Glomerular visceral epithelial cell (primary cell): ENCODE measurements at regions not wholly inside any gene's neighbourhood (a gene's known extent, or its start where the extent isn't known, plus 50 kb on each side); places are given as distances from the start of the nearest gene placed in this dataset.

Experiments
- DNase-seq: peaks from one replicate; pipeline ENCODE4 v3.0.0-alpha.2; 2016; ENCODE audit errors: extremely low spot score

DNA sequence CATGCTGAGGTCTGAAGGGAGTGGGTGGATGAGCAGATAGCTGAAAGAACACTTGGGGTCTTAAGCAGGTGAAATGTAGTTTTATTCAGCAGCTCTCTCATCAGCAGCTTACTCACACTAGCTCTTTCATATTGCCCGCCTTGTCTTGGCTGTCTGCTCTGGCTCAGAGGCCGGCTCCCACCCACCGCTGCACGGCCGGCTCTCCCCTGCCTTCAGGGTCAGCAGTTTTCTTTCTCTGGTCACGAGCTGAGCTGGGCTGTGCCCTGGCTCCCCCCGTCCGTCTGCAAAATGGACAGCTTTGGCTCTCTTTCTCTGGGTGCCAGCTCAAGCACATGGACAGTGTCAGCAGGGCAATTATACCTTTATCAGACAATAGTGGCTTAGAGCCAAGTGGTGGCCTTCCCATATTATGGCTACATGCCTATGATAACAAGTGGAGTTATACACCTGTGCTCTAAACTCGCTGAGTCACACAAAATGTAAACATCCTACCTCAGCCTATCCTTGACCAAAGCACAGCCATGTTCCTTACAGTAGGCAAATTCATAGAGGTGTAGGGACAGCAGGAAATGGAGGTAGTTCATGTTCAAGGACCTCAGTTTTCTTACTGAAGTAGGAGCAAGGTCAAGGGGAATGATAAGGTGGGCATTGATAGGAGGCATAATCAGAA is 224.8 kb downstream of the SOCS6 start:
- DNase-seq = no peak

DNA sequence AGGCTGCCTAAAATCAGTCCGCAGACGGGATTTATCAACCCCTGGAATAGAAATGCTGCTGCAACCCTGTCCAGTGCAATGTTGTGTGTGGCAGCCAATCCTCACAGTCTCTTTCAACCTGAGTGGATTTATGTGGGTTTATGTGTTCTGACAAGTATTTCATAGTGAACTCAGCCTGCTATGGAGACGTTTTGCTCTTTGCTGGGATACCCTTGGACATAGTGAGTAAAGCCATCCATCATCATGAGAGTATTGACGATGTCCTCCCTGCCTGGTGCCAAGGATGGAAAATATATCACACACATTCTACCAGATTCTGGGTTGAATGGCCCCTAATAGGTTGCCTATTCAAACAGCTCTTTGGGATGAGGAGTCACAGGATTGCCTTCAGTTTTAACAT is 219.1 kb downstream of the SOCS6 start:
- no peak for DNase-seq

DNA sequence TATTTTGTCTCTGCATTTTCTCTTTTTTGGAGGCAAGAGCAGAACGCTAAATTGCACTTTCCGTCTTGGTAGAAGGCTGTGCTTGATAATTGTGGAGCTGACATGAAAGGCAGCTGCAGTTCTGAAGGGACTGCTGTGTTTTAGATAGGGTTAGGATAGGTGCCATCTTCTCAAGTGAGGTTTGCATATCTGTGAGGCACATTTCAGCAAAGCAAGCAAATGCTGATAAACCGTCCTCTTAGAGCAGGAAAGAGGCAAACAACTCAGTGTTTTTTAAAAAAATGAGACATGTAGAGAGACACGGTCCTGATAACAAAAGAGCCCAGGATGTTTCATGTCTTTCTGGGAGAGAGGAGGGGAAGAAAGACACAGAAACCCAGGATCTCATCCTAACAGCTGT is 217.7 kb downstream of the SOCS6 start:
- DNase-seq = no peak

DNA sequence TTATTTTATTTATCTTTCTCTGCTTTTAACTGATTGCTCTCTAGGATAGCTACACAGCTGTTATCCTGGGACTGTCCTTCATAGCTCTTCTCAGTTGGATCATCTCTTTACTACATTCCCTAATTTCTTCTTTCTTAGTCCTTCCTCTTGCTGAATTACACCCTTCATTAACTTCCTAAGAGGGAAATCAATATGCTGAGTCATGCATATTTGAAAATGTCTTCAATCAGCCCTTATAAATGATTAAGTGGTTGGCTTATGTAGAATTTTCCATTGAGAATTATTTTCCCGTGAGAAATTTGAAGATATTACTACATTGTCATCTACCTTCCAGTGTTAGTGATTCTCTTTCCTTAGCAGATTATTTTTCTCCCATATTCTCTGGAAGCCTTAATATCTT is 214.2 kb downstream of the SOCS6 start:
- no peak for DNase-seq

DNA sequence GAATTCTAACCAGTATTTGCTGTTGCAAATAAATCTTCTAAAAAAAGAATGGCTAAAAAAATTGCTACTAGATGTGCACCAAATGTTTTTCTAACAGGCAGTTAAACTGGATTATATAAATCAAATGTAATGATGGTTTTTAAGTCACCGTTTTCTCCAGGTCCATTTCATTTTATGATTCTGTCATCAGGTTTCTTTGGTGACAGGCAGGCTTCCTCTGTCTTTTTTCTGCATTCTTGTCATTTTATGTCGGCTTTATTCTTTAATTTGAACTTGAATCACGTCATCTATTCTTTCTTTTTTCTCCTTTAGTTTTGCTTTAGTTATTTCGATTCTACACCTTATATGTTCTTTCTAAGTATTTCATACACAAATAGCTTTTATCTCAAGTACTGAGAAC is 212.5 kb downstream of the SOCS6 start:
- DNase-seq = no peak

DNA sequence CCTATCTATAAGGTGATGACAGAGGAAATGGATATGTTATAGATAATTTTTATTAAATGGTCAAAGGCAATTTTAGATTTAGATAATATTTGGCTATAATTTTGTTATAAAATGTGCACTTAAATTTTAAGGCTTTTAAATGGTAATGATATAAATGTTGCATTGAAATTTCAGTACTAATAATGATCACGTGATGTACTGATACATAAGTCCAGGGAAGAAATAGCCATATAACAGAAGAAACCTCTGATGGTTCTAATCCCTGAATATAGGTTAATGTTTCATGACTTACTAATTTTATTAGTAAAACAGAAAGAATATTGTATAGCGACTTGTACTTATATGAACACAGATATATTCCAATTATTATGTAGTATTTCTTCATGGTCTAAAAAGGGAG is 211.9 kb downstream of the SOCS6 start:
- no peak for DNase-seq

- DNase-seq = no peak
Observed at GRCh38 chr18:70499218-70499691, 210.4 kb downstream of the SOCS6 start.

GRCh38 chr18:70496353-70497294 is 207.8 kb downstream of the SOCS6 start:
- no peak for DNase-seq

DNA sequence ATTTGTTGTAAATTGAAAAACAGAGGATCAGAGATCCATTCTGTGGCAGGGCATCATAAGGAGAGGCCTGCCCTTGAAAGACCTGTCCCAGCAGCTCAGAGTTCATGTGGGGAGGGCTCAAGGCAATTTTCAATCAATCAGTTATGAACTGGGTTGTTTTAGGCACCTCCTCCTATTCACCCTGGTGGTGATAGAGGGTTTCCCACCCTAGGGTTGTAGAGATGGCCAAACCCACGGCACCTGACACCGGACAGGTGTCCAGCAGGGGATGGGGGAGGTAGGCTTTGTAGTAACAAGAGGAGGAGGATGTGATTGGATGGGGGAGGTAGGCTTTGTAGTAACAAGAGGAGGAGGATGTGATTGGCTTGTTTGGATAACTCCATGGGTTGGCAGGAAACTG is 205.7 kb downstream of the SOCS6 start:
- DNase-seq = no peak

DNA sequence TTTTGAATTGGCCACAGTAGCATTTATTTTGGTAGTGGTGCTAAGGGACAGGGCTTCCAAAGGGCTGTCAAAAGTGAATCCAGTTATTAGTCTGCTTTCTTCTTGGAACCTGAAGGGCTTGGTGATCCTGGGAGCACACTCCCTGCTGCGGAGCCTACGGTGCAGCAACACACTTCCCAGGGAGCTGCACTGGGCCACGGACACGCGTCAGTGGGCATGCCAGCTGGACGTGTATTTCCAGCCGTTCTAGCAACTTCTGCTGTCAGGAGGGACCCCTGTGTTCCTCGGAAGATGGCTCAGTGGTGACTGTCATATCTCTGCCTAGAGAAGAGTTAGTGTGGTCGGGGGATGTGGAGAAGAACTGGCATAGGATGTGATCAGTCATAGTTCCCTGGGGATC is 204.6 kb downstream of the SOCS6 start:
- DNase-seq = no peak

- peak; percentile 44 for DNase-seq
Observed at GRCh38 chr18:70491734-70492348, 203.0 kb downstream of the SOCS6 start.

- peak; percentile 59 for DNase-seq
Observed at GRCh38 chr18:70489986-70490933, 201.4 kb downstream of the SOCS6 start.

GRCh38 chr18:70489571-70489970 is 200.7 kb downstream of the SOCS6 start:
- no peak for DNase-seq

DNA sequence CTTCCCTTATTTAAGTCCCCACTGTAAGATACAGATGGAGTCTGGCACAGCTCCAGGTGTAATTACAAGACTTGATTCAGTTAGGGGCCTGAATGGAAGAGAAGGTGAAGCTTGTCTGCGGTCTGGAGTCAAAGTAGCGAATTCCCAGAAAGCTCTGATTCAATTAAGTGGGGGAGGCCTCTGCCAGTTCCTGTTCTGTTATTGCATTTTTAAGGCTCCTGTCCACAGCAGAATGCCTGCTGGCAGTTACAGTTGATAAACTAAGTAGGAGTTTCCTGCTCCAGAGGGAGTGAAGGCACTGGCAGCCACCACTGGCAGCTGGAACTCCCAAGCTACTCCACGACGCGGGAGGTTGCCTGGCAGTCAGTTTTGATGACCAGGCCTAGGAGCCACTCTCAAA is 181.1 kb downstream of the SOCS6 start:
- no peak for DNase-seq

DNA sequence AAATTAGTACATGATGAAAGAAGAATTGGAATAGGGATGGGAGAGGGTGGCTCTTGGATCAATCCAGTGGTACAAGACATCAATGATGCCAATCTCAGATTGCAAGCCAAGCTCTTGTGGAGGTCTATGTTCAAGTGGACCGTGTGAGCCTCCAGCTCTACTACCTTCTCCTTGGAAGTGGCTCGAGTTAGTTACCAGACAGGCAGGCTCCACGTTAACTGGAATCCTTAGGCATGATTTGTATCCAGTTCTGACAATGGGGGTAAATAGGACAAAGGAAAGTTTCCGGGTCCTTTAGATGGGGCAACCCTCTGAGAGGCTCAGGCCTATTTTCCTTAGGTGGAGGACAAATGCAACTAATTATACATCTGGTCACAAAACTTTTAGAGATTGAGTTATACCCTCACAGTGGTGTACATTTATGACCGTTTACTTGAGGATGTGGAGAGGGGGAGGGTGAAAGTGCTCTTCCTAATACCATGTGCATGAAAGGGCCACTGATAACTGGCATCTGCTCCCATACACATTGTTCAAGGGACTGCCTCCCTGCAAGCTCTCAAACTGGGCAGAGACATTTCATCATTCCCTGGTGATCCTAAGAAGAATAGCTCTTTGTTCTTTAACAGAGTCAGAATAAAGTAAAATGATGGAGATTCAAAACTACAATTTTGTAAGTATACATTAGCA is 180.2 kb downstream of the SOCS6 start:
- no peak for DNase-seq

GRCh38 chr18:70464343-70465114 is 175.7 kb downstream of the SOCS6 start:
- peak; percentile 70 for DNase-seq

GRCh38 chr18:70463085-70463484 is 174.2 kb downstream of the SOCS6 start:
- DNase-seq = no peak

- no peak for DNase-seq
Observed at GRCh38 chr18:70462078-70462439, 173.2 kb downstream of the SOCS6 start.

DNA sequence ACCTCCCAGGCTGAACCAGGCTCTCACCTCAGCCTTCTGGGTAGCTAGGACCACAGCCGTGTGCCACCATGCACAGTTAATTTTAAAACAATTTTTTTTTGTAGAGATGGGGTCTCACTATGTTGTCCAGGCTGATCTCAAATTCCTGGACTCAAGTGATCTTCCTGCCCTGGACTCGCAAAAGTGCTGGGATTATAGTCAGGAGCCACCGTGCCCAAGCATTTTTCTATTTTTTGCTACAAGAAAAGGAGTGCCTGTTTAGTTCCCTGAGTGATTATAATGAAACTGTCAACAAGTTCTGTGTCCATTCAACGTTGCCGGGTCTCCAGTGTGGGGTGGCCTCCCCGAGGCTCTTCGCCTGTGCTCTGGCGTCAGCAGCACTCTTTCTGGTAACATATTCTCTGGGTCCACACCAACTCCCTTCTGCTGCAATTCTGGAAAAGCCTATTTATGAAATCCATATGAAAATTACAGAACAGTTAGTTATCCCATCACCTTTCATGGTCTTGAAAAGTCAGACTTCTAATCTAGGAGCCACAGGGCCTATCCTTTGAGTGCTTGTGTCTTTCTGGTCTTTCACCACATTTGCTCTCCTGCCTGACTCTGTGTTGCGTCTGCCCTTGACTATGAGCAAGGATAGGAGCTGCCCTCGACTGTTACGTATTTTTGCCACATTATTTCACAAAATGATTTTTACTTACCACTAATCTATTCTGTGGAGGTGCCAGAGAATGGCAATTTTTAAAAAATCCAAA is 172.7 kb downstream of the SOCS6 start:
- DNase-seq = no peak
